MM.1S (cell line): ENCODE measurements at regions not wholly inside any gene's neighbourhood (a gene's known extent, or its start where the extent isn't known, plus 50 kb on each side); places are given as distances from the start of the nearest gene placed in this dataset.
"Not testable (repeated sequence)": the region's sequence is repeated elsewhere in the genome, so short reads cannot be mapped to it uniquely, and the experiment has no call there.

Source experiments
- CTCF ChIP-seq: fragments of 300-600 bp; sonication (generic); IDR thresholded peaks from 2 replicates; pipeline ENCODE4 v1.5.1; 2016; ENCODE audit warnings: antibody characterized with exemption, low read length, mixed read lengths
- EZH2 ChIP-seq: fragments of 300-600 bp; sonication (generic); optimal IDR thresholded peaks from 2 replicates; pipeline ENCODE3; 2017; ENCODE audit warnings: low read depth, mild to moderate bottlenecking, antibody characterized with exemption, low read length, mixed read lengths

GRCh38 chr14:106770158-106770672 lies 1243.8 kb downstream of the TMEM121 start:
- not testable (repeated sequence) for TF ChIP-seq EZH2, CTCF
